SK-N-SH (cell line): ENCODE measurements at regions not wholly inside any gene's neighbourhood (a gene's known extent, or its start where the extent isn't known, plus 50 kb on each side); places are given as distances from the start of the nearest gene placed in this dataset.

Experiments
- CTCF ChIA-PET: fragments of 300-600, 350-600 bp; formaldehyde crosslinking; extraction: SDS; loops from one replicate; lab custom pipeline; 2021; lab: Yijun Ruan, JAX
- POLR2A ChIA-PET: fragments of 350-600 bp; sonication (Branson Sonifier 250); formaldehyde crosslinking; extraction: SDS; loops from one replicate; lab custom pipeline; 2020; ENCODE audit warnings: antibody characterized with exemption, inconsistent platforms; lab: Yijun Ruan, JAX
- DNase-seq: peaks from one replicate; pipeline ENCODE4 v3.0.0; 2012
- H2AFZ ChIP-seq: fragments of 200-600 bp; sonication (generic); 2 replicates; pipeline ENCODE4 v1.8.1; 2016; ENCODE audit warnings: antibody characterized with exemption, mild to moderate bottlenecking, low read depth
- H3F3A ChIP-seq: fragments of 200-600 bp; sonication (generic); replicated peaks from 2 replicates; pipeline ENCODE3; 2016; ENCODE audit warnings: antibody characterized with exemption, mild to moderate bottlenecking; ENCODE audit not compliant: insufficient read depth
- H3K27ac ChIP-seq, 2 experiments: fragments of 200-500 bp in 1 of 2; fragments of 200-600 bp in 1 of 2; sonication (Bioruptor generic) in 1 of 2; sonication (generic), shearing (Covaris generic) in 1 of 2; 2 replicates each; pipeline versions ENCODE4 v1.5.1 to v1.6.1; 2014 to 2016; ENCODE audit warnings: low read depth in 2 of 2, inconsistent platforms in 1 of 2, low read length in 1 of 2, mild to moderate bottlenecking in 1 of 2, mixed read lengths in 1 of 2
- H3K27me3 ChIP-seq: fragments of 200-600 bp; sonication (generic), shearing (Covaris generic); 2 replicates; pipeline ENCODE4 v1.6.1; 2016; ENCODE audit warnings: mixed run types; ENCODE audit not compliant: insufficient read depth
- H3K36me3 ChIP-seq, 2 experiments: fragments of 200-500 bp in 1 of 2; fragments of 200-600 bp in 1 of 2; sonication (Bioruptor generic) in 1 of 2; sonication (generic) in 1 of 2; replicated peaks in 1 of 2; 2 replicates each; pipeline versions ENCODE3 to v1.5.1; 2014 to 2016; ENCODE audit warnings: low read length in 1 of 2, mild to moderate bottlenecking in 1 of 2; ENCODE audit not compliant: insufficient read depth in 2 of 2, control insufficient read depth in 1 of 2
- H3K4me1 ChIP-seq, 2 experiments: fragments of 200-500 bp in 1 of 2; fragments of 200-600 bp in 1 of 2; sonication (Bioruptor generic) in 1 of 2; sonication (generic), shearing (Covaris generic) in 1 of 2; 2 replicates each; pipeline versions ENCODE4 v1.5.1 to v1.6.1; 2014 to 2016; ENCODE audit warnings: low read depth in 1 of 2, low read length in 1 of 2, mixed run types in 1 of 2; ENCODE audit not compliant: insufficient read depth in 2 of 2, control insufficient read depth in 1 of 2
- H3K4me2 ChIP-seq: fragments of 200-600 bp; sonication (generic), shearing (Covaris generic); 2 replicates; pipeline ENCODE4 v1.6.1; 2017; ENCODE audit warnings: mixed run types
- H3K4me3 ChIP-seq, 2 experiments: fragments of 200-500 bp in 1 of 2; fragments of 200-600 bp in 1 of 2; sonication (Bioruptor generic) in 1 of 2; sonication (generic), shearing (Covaris generic) in 1 of 2; 2 replicates each; pipeline versions ENCODE4 v1.5.1 to v1.8.1; 2014 to 2016; ENCODE audit warnings: low read depth in 2 of 2, inconsistent platforms in 1 of 2, low read length in 1 of 2, mild to moderate bottlenecking in 1 of 2, mixed read lengths in 1 of 2, moderate library complexity in 1 of 2
- H3K79me2 ChIP-seq: fragments of 200-600 bp; sonication (generic); 2 replicates; pipeline ENCODE4 v1.8.1; 2017; ENCODE audit warnings: mild to moderate bottlenecking; ENCODE audit not compliant: insufficient read depth
- H3K9ac ChIP-seq: fragments of 200-600 bp; sonication (generic); 2 replicates; pipeline ENCODE4 v1.6.1; 2017; ENCODE audit warnings: mixed run types
- H3K9me2 ChIP-seq: fragments of 200-600 bp; sonication (generic); 2 replicates; pipeline ENCODE4 v1.6.1; 2017; ENCODE audit warnings: mixed run types
- H3K9me3 ChIP-seq: fragments of 200-600 bp; sonication (generic); 2 replicates; pipeline ENCODE4 v1.6.1; 2017; ENCODE audit warnings: mixed run types, mild to moderate bottlenecking, moderate library complexity
- H4K20me1 ChIP-seq: fragments of 200-600 bp; sonication (generic); 2 replicates; pipeline ENCODE4 v1.6.1; 2017; ENCODE audit warnings: mild to moderate bottlenecking, mixed run types; ENCODE audit not compliant: insufficient read depth
- ELF1 ChIP-seq: IDR thresholded peaks from 2 replicates; pipeline ENCODE4 v1.4.0; 2012
- EZH2phosphoT487 ChIP-seq: fragments of 200-600 bp; sonication (generic); IDR thresholded peaks from 2 replicates; pipeline ENCODE4 v1.6.1; 2017; ENCODE audit warnings: low read depth, mixed run types, mild to moderate bottlenecking, antibody characterized with exemption, moderate library complexity, borderline replicate concordance
- FOSL2 ChIP-seq: IDR thresholded peaks from 2 replicates; pipeline ENCODE4 v1.4.0; 2012; ENCODE audit warnings: low read depth, mild to moderate bottlenecking, moderate library complexity, borderline replicate concordance
- FOXJ3 ChIP-seq: sonication (generic); formaldehyde crosslinking; IDR thresholded peaks from 2 replicates; pipeline ENCODE4 v1.5.1; 2020; ENCODE audit warnings: mild to moderate bottlenecking, missing genetic modification reagents
- GATA2 ChIP-seq: sonication (generic); formaldehyde crosslinking; IDR thresholded peaks from 2 replicates; pipeline ENCODE4 v1.5.0; 2020; ENCODE audit warnings: mild to moderate bottlenecking, missing genetic modification reagents
- MXI1 ChIP-seq: IDR thresholded peaks from 2 replicates; pipeline ENCODE4 v1.6.1; 2012; ENCODE audit warnings: mild to moderate bottlenecking, low read depth, low read length, improper control_type of control experiment
- NFIC ChIP-seq: IDR thresholded peaks from 2 replicates; pipeline ENCODE4 v1.4.0; 2012; ENCODE audit warnings: borderline replicate concordance
- POLR2AphosphoS5 ChIP-seq: IDR thresholded peaks from 2 replicates; pipeline ENCODE4 v1.6.1; 2012; ENCODE audit warnings: low read depth, low read length
- RAD21 ChIP-seq: IDR thresholded peaks from 2 replicates; pipeline ENCODE4 v1.6.1; 2012; ENCODE audit warnings: mild to moderate bottlenecking, low read length
- SIN3A ChIP-seq: IDR thresholded peaks from 2 replicates; pipeline ENCODE4 v1.6.1; 2012; ENCODE audit warnings: low read depth, mild to moderate bottlenecking, low read length, moderate library complexity, borderline replicate concordance
- SMC3 ChIP-seq: IDR thresholded peaks from 2 replicates; pipeline ENCODE4 v1.6.1; 2012; ENCODE audit warnings: low read depth, low read length, improper control_type of control experiment
- TAF1 ChIP-seq: IDR thresholded peaks from 2 replicates; pipeline ENCODE4 v1.6.1; 2012; ENCODE audit warnings: low read depth, mild to moderate bottlenecking, low read length, moderate library complexity, borderline replicate concordance
- YY1 ChIP-seq: IDR thresholded peaks from 2 replicates; pipeline ENCODE4 v1.4.0; 2012; ENCODE audit warnings: low read depth, mild to moderate bottlenecking
- WGBS: methylation state at CpG from one replicate; pipeline ENCODE4 v1.1.6; 2017; ENCODE audit warnings: low lambda C conversion rate; 5-methylcytosine and 5-hydroxymethylcytosine counted together
- TF ChIP-seq, protein P1 (sequence below): IDR thresholded peaks from 2 replicates; pipeline ENCODE4 v1.4.0; 2012; ENCODE audit warnings: low read depth, borderline replicate concordance
- TF ChIP-seq, protein P2 (sequence below): IDR thresholded peaks from 2 replicates; pipeline ENCODE4; 2012
- TF ChIP-seq, protein P3 (sequence below): fragments of 150-350 bp; IDR thresholded peaks from 2 replicates; pipeline ENCODE4 v1.6.1; 2017; ENCODE audit warnings: antibody characterized with exemption, low read length, low read depth, borderline replicate concordance
- TF ChIP-seq, protein P4 (sequence below): IDR thresholded peaks from 2 replicates; pipeline ENCODE4 v1.4.0; 2012; ENCODE audit warnings: low read depth, borderline replicate concordance
- TF ChIP-seq, protein P5 (sequence below): fragments of 200-600 bp; sonication (generic); IDR thresholded peaks from 2 replicates; pipeline ENCODE4 v1.6.1; 2017; ENCODE audit warnings: antibody characterized with exemption, mild to moderate bottlenecking, moderate library complexity

DNA sequence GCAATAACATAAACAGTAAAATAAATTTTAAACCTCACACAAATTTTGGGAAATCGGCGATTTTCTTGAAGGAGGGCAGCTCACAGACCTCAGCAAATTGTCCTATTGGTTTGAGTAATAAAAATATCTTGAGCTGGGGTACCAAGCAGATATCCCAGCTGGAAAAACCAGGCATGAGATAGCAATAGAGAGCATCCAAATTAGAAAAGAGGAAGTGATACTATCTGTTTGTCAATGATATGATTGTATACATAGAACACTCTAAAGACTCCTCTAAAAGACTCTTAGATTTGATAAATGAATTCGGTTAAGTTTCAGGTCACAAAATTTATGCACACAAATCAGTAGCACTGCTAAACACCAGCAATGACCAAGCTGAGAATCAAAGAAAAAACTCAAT lies 90.5 kb upstream of the ACTRT1 start:
- Histone ChIP-seq H3K9ac (no peak overlapping the region), H3K4me1 (no peaks in the 10 kb centered on the region), H2AFZ (no peak overlapping the region), H3K27ac (no peak overlapping the region), H3K4me2 (no peak overlapping the region), H4K20me1 (no peaks in the 10 kb centered on the region), H3K4me3 (no peak overlapping the region), H3K79me2 (no peaks in the 10 kb centered on the region), H3K9me3 (no peaks in the 10 kb centered on the region), H3K36me3 (no peaks in the 10 kb centered on the region), H3K9me2 (no peaks in the 10 kb centered on the region), H3F3A (no peaks in the 10 kb centered on the region), H3K27me3 (no peaks in the 10 kb centered on the region)
- ChIA-PET CTCF (no interaction called here), POLR2A (no interaction called here)
- DNase-seq, result no peak
- TF ChIP-seq EZH2phosphoT487, result no peak
- TF ChIP-seq RAD21, result no peak
- TF ChIP-seq GATA2 (CRISPR knock-in tag), result no peak
- no peak for TF ChIP-seq POLR2AphosphoS5
- TF ChIP-seq FOXJ3 (CRISPR knock-in tag), result no peak
- TF ChIP-seq, protein P1, sequence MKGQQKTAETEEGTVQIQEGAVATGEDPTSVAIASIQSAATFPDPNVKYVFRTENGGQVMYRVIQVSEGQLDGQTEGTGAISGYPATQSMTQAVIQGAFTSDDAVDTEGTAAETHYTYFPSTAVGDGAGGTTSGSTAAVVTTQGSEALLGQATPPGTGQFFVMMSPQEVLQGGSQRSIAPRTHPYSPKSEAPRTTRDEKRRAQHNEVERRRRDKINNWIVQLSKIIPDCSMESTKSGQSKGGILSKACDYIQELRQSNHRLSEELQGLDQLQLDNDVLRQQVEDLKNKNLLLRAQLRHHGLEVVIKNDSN, result no peak
- TF ChIP-seq, protein P2, sequence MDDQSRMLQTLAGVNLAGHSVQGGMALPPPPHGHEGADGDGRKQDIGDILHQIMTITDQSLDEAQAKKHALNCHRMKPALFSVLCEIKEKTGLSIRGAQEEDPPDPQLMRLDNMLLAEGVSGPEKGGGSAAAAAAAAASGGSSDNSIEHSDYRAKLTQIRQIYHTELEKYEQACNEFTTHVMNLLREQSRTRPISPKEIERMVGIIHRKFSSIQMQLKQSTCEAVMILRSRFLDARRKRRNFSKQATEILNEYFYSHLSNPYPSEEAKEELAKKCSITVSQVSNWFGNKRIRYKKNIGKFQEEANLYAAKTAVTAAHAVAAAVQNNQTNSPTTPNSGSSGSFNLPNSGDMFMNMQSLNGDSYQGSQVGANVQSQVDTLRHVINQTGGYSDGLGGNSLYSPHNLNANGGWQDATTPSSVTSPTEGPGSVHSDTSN, result no peak
- TF ChIP-seq, protein P3, sequence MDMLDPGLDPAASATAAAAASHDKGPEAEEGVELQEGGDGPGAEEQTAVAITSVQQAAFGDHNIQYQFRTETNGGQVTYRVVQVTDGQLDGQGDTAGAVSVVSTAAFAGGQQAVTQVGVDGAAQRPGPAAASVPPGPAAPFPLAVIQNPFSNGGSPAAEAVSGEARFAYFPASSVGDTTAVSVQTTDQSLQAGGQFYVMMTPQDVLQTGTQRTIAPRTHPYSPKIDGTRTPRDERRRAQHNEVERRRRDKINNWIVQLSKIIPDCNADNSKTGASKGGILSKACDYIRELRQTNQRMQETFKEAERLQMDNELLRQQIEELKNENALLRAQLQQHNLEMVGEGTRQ, result no peak
- no peak for TF ChIP-seq SIN3A
- TF ChIP-seq SMC3, result no peak
- TF ChIP-seq ELF1, result no peak
- TF ChIP-seq NFIC, result no peak
- TF ChIP-seq, protein P4, sequence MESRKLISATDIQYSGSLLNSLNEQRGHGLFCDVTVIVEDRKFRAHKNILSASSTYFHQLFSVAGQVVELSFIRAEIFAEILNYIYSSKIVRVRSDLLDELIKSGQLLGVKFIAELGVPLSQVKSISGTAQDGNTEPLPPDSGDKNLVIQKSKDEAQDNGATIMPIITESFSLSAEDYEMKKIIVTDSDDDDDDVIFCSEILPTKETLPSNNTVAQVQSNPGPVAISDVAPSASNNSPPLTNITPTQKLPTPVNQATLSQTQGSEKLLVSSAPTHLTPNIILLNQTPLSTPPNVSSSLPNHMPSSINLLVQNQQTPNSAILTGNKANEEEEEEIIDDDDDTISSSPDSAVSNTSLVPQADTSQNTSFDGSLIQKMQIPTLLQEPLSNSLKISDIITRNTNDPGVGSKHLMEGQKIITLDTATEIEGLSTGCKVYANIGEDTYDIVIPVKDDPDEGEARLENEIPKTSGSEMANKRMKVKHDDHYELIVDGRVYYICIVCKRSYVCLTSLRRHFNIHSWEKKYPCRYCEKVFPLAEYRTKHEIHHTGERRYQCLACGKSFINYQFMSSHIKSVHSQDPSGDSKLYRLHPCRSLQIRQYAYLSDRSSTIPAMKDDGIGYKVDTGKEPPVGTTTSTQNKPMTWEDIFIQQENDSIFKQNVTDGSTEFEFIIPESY, result no peak
- TF ChIP-seq TAF1, result no peak
- no peak for TF ChIP-seq MXI1
- no peak for TF ChIP-seq YY1
- TF ChIP-seq FOSL2, result no peak
- TF ChIP-seq, protein P5, sequence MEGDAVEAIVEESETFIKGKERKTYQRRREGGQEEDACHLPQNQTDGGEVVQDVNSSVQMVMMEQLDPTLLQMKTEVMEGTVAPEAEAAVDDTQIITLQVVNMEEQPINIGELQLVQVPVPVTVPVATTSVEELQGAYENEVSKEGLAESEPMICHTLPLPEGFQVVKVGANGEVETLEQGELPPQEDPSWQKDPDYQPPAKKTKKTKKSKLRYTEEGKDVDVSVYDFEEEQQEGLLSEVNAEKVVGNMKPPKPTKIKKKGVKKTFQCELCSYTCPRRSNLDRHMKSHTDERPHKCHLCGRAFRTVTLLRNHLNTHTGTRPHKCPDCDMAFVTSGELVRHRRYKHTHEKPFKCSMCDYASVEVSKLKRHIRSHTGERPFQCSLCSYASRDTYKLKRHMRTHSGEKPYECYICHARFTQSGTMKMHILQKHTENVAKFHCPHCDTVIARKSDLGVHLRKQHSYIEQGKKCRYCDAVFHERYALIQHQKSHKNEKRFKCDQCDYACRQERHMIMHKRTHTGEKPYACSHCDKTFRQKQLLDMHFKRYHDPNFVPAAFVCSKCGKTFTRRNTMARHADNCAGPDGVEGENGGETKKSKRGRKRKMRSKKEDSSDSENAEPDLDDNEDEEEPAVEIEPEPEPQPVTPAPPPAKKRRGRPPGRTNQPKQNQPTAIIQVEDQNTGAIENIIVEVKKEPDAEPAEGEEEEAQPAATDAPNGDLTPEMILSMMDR, result no peak
- WGBS, result 12% methylated on average over 3 of the region's 3 CpGs
